GM12878 (cell line): ENCODE measurements at regions not wholly inside any gene's neighbourhood (a gene's known extent, or its start where the extent isn't known, plus 50 kb on each side); places are given as distances from the start of the nearest gene placed in this dataset.

ENCODE experiments used
- ATAC-seq: fragments of 200-7000 bp; cut with Tn5 transposase; 3 replicates; pipeline ENCODE4 v1.9.1; 2020; ENCODE audit warnings: mild to moderate bottlenecking, moderate library complexity
- BruUV-seq: library from RNA; stranded (reverse); fragments of 400-500 nt; replicated peaks from 2 replicates; lab custom pipeline; 2021; lab: Mats Ljungman, UMichigan
- CTCF ChIA-PET: fragments of 300-600 bp; sonication (Branson Sonifier 250); formaldehyde crosslinking; extraction: SDS; loops from one replicate; lab custom pipeline; 2021; ENCODE audit warnings: inconsistent platforms; lab: Yijun Ruan, JAX
- POLR2A ChIA-PET: fragments of 350-600 bp; formaldehyde crosslinking; extraction: SDS; loops from one replicate; lab custom pipeline; 2021; ENCODE audit warnings: inconsistent platforms; lab: Charles Lee
- RAD21 ChIA-PET: fragments of 300-600 bp; sonication (Branson Sonifier 250); formaldehyde crosslinking; loops from one replicate; lab custom pipeline; 2023; ENCODE audit warnings: antibody characterized with exemption; ENCODE audit not compliant: unreplicated experiment; lab: Charles Lee
- SMC1A ChIA-PET: fragments of 300-600 bp; sonication (Branson Sonifier 250); formaldehyde crosslinking; loops from one replicate; lab custom pipeline; 2023; ENCODE audit not compliant: unreplicated experiment, uncharacterized antibody; lab: Charles Lee
- DNase-seq: peaks from one replicate; pipeline ENCODE4 v3.0.0-alpha.2; 2011; ENCODE audit warnings: low read depth, low spot score
- FAIRE-seq: peaks from 3 replicates; lab custom pipeline; 2011; peaks lifted over from hg19 to GRCh38; lab: Jason Lieb, UNC
- H2AFZ ChIP-seq: 2 replicates; pipeline ENCODE4 v1.6.0; 2011; ENCODE audit warnings: low read depth, low read length, control low read depth; ENCODE audit not compliant: control insufficient read depth
- H3K27ac ChIP-seq: 2 replicates; pipeline ENCODE4 v1.5.1; 2011; ENCODE audit warnings: control low read depth; ENCODE audit not compliant: control insufficient read depth, insufficient read depth
- H3K27me3 ChIP-seq, 2 experiments: replicated peaks in 1 of 2; 2 replicates each; pipeline versions ENCODE4 v1.6.0 to v1.6.1; 2011; ENCODE audit warnings: low read length in 1 of 2; ENCODE audit not compliant: control insufficient read depth in 2 of 2, insufficient read depth in 2 of 2
- H3K36me3 ChIP-seq, 2 experiments: 2 replicates each; pipeline ENCODE4 v1.5.1; 2011; ENCODE audit warnings: low read length in 1 of 2; ENCODE audit not compliant: control insufficient read depth in 2 of 2, insufficient read depth in 2 of 2
- H3K4me1 ChIP-seq: 2 replicates; pipeline ENCODE4 v1.6.1; 2011; ENCODE audit warnings: mild to moderate bottlenecking, low read length, moderate library complexity, mixed read lengths; ENCODE audit not compliant: control insufficient read depth, insufficient read depth
- H3K4me2 ChIP-seq: 2 replicates; pipeline ENCODE4 v1.6.0; 2011; ENCODE audit warnings: control low read depth; ENCODE audit not compliant: control insufficient read depth, insufficient read depth
- H3K4me3 ChIP-seq: fragments of 200-600 bp; sonication (generic); 2 replicates; pipeline ENCODE4 v1.5.1; 2016
- H3K79me2 ChIP-seq: 2 replicates; pipeline ENCODE4 v1.6.0; 2011; ENCODE audit warnings: low read length; ENCODE audit not compliant: control insufficient read depth, insufficient read depth
- H3K9ac ChIP-seq: 2 replicates; pipeline ENCODE4 v1.8.0; 2011; ENCODE audit warnings: low read length, control low read depth, mixed read lengths; ENCODE audit not compliant: control insufficient read depth, insufficient read depth
- H3K9me3 ChIP-seq: replicated peaks from 3 replicates; pipeline ENCODE4 v1.5.1; 2011; ENCODE audit warnings: mild to moderate bottlenecking, low read length; ENCODE audit not compliant: control insufficient read depth, insufficient read depth
- H4K20me1 ChIP-seq: 2 replicates; pipeline ENCODE4 v1.6.0; 2011; ENCODE audit not compliant: control insufficient read depth, insufficient read depth
- BCL3 ChIP-seq: IDR thresholded peaks from 2 replicates; pipeline ENCODE4 v1.6.1; 2011; ENCODE audit warnings: borderline replicate concordance, low read depth, mild to moderate bottlenecking, moderate library complexity, low read length; ENCODE audit not compliant: insufficient read depth, poor library complexity, severe bottlenecking
- E2F4 ChIP-seq: IDR thresholded peaks from 2 replicates; pipeline ENCODE4 v1.6.1; 2012; ENCODE audit warnings: low read depth, low read length, improper control_type of control experiment
- IRF3 ChIP-seq: fragments of 450-650 bp; IDR thresholded peaks from 2 replicates; pipeline ENCODE4 v1.6.1; 2014; ENCODE audit warnings: mild to moderate bottlenecking
- MEF2B ChIP-seq: fragments of 450-650 bp; IDR thresholded peaks from 2 replicates; pipeline ENCODE4 v1.6.1; 2018; ENCODE audit warnings: mild to moderate bottlenecking, moderate library complexity; ENCODE audit not compliant: partially characterized antibody, poor library complexity, severe bottlenecking
- PKNOX1 ChIP-seq: fragments of 450-650 bp; IDR thresholded peaks from 2 replicates; pipeline ENCODE4 v1.6.1; 2016; ENCODE audit warnings: mild to moderate bottlenecking
- RAD51 ChIP-seq: fragments of 450-650 bp; IDR thresholded peaks from 2 replicates; pipeline ENCODE4 v1.6.1; 2016; ENCODE audit warnings: moderate library complexity, mild to moderate bottlenecking, inconsistent platforms
- ZBTB4 ChIP-seq: fragments of 450-650 bp; formaldehyde crosslinking; IDR thresholded peaks from 2 replicates; pipeline ENCODE4 v1.4.0; 2022; ENCODE audit warnings: mild to moderate bottlenecking, moderate library complexity
- ZZZ3 ChIP-seq: IDR thresholded peaks from 2 replicates; pipeline ENCODE4 v1.6.1; 2011; ENCODE audit warnings: low read depth; ENCODE audit not compliant: control insufficient read depth, insufficient read length
- WGBS: methylation state at CpG from one replicate; pipeline ENCODE4 v1.1.6; 2016; ENCODE audit warnings: low lambda C conversion rate; ENCODE audit not compliant: insufficient replicate concordance, insufficient coverage; ENCODE audit errors: missing lambda C conversion rate; 5-methylcytosine and 5-hydroxymethylcytosine counted together
- in situ Hi-C: fragments of 300-500 bp; cut with MboI; formaldehyde crosslinking; loops from 9 replicates; pipeline ENCODE4 v1.14.3; 2018; ENCODE audit warnings: mixed read lengths
- intact Hi-C: fragments of 100-400 bp; cut with micrococcal nuclease; formaldehyde crosslinking; loops from one replicate; pipeline ENCODE4 v1.14.2; 2022; ENCODE audit not compliant: unreplicated experiment

GRCh38 chr3:159802864-159803263, 185.8 kb upstream of the IL12A start:
- intact Hi-C loops, result loop anchor here (5.0 kb wide), 1 partner anchor 186 kb away; no protein-coding TSS in a partner anchor

More at GRCh38 chr3:159802864-159803263, 185.8 kb upstream of the IL12A start:
- in situ Hi-C loops, result no loop called here
- no peak overlapping the region for H3K4me2 ChIP-seq
- no peak for ATAC-seq
- WGBS, result 22% methylated on average over 2 of the region's 2 CpGs
- TF ChIP-seq BCL3 (no peak), PKNOX1 (no peak), ZBTB4 (CRISPR knock-in tag) (no peak), E2F4 (no peak), MEF2B (no peak), ZZZ3 (no peak), RAD51 (no peak), IRF3 (no peak)
- TF ChIP-seq, all 136 proteins: peak for 0
- ChIA-PET CTCF (interaction anchor here (1.3 to 6.7 kb wide), 5 partner anchors 45 to 956 kb away, joined by 3 to 49 read pairs (median 5); no protein-coding TSS in a partner anchor), RAD21 (no interaction called here), POLR2A (no interaction called here), SMC1A (interaction anchor here (7.3 kb wide), 1 partner anchor 481 kb away, joined by 41 read pairs; no protein-coding TSS in a partner anchor)
- Histone ChIP-seq H3K9me3 (no peaks in the 10 kb centered on the region), H4K20me1 (no peaks in the 10 kb centered on the region), H3K27ac (no peak overlapping the region), H3K36me3 (no peaks in the 10 kb centered on the region), H3K27me3 (peaks cover 0 to 1% of the 10 kb centered on the region in 2 experiments; a peak in 3 of 4 replicates), H3K79me2 (no peaks in the 10 kb centered on the region), H2AFZ (no peak overlapping the region), H3K4me3 (no peak overlapping the region), H3K4me1 (no peaks in the 10 kb centered on the region), H3K9ac (no peak overlapping the region)
- DNase-seq (no peak), FAIRE-seq (no peak)
- no TSS peak for BruUV-seq
